GM18499 (cell line): ENCODE measurements at regions not wholly inside any gene's neighbourhood (a gene's known extent, or its start where the extent isn't known, plus 50 kb on each side); places are given as distances from the start of the nearest gene placed in this dataset.
"Not testable (repeated sequence)": the region's sequence is repeated elsewhere in the genome, so short reads cannot be mapped to it uniquely, and the experiment has no call there.

Source experiments
- ATAC-seq: cut with Tn5 transposase; IDR thresholded peaks from one replicate; pipeline ENCODE4 v1.9.1; 2021; ENCODE audit warnings: moderate number of reproducible peaks; ENCODE audit not compliant: insufficient read depth, unreplicated experiment

- not testable (repeated sequence) for ATAC-seq
Observed at GRCh38 chr7:65613644-65614289, 240.1 kb downstream of the ZNF92 start.

GRCh38 chr7:65616111-65616510 lies 242.5 kb downstream of the ZNF92 start:
- ATAC-seq, result not testable (repeated sequence)

DNA sequence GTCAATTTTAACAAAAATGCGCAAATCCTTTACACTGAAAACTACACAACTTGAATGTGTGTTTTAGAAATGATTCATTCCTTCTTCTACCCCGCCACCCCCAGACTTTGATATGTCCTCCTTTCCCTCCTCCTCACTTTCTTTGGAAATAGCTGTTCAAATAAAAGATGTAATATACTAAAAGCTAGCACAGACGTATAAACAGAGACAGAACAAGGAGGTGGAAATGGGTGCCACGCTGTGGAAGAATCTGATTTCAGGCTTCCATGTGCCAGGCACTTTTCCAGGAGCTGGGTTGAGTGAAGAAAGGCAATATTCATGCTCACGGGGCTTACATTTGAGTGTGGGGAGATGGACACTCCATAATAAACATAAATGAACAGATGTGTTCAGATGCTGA lies 246.6 kb downstream of the ZNF92 start:
- not testable (repeated sequence) for ATAC-seq

GRCh38 chr7:65621580-65622201 lies 248.0 kb downstream of the ZNF92 start:
- not testable (repeated sequence) for ATAC-seq

GRCh38 chr7:65631236-65631635 lies 241.6 kb upstream of the VKORC1L1 start:
- ATAC-seq, result not testable (repeated sequence)

DNA sequence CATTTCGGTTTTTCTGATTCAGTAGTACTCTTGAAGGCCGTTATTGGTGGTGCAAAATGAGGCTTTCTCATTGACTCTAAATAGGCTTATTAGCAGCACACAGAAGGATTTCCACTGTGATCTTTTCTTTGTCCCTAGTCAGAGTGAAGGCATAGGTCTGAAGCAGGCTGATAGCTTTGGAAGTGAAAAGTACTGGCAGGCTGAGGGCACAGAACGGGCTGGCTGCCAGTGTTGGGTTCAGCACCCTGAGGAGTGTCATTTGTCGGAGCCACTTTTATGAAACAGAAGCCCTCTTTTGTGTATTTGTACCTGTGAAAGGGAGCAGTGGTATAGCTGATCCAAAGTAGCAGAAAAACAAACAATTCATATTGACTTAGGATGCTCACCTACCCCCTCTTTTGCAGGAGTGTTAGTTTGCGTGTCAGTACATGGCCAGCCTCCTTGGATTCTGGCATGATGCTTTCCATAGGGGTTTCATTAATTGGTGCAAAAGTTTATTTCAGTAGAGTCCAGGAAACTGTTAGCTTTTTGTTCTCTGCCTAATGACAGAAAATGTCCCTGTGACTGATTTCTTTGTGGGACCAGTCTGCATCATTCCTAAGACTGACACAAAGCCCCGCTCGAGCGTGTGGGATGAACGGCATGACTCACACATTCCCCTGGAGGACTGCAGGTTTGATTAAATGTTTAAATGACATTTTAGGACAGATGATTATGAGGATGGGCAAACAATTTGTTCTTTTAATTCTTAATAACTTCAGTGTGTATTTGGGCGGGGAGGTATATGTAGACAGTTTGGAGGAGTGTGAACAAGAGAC lies 239.1 kb upstream of the VKORC1L1 start:
- not testable (repeated sequence) for ATAC-seq

GRCh38 chr7:65638918-65639317 lies 234.0 kb upstream of the VKORC1L1 start:
- not testable (repeated sequence) for ATAC-seq

- ATAC-seq, result not testable (repeated sequence)
Observed at GRCh38 chr7:65639717-65640116, 233.2 kb upstream of the VKORC1L1 start.

DNA sequence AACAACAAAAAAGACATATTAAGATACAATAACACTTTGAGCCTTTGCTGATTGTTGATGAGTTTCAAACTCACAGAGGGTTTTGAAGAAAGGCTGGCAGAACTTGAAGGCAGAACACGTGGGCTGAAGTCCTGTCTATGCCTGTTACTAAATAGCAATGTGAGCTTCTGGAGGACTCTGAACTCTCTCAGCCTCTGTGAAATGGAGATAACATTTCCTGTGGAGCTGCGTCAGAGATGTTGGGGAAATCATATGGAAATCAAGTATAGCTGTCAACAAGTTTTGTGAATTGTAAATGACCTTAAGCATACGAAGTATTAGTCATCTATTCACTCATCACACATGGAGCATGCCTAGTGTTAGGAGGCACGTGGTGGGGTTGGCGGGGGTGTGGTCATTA lies 229.4 kb upstream of the VKORC1L1 start:
- not testable (repeated sequence) for ATAC-seq

DNA sequence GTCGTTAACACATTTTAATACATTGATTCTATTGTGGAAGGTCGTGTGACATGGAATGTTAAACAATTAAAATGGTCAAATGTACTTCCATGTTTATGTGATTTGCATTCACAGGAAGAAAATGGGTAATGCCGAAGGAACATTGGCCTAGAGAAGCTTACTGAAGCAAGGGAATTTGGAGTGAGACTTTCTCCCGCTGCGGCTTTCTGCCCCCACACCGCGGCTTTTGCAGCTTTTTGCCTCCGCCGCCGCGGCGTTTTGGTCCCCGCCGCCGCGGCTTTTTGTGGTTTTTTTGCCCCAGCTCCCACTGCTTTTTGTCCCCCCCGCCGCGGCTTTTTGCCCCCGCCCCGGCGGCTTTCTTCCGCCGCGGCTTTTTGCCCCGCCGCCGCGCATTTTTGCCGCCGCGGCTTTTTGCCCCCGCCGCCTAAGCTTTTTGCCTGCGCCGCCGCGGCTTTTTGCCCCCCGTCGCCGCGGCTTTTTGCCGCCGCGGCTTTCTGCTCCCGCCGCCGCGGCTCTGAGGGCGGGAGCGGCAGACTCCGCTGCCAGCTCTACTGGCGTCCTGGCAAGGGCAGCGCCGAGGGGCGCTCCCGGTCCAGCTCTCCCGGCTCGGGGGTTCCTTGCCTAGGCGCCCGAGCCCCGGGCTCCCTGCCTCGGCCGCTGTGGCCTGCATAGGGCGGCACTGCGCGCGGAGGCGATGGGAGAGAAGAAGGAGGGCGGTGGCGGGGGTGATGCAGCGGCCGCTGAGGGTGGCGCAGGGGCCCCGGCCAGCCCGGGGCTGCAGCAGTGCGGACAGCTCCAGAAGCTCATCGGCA lies 225.5 kb upstream of the VKORC1L1 start:
- ATAC-seq, result not testable (repeated sequence)

GRCh38 chr7:65651174-65651573 lies 221.7 kb upstream of the VKORC1L1 start:
- not testable (repeated sequence) for ATAC-seq

DNA sequence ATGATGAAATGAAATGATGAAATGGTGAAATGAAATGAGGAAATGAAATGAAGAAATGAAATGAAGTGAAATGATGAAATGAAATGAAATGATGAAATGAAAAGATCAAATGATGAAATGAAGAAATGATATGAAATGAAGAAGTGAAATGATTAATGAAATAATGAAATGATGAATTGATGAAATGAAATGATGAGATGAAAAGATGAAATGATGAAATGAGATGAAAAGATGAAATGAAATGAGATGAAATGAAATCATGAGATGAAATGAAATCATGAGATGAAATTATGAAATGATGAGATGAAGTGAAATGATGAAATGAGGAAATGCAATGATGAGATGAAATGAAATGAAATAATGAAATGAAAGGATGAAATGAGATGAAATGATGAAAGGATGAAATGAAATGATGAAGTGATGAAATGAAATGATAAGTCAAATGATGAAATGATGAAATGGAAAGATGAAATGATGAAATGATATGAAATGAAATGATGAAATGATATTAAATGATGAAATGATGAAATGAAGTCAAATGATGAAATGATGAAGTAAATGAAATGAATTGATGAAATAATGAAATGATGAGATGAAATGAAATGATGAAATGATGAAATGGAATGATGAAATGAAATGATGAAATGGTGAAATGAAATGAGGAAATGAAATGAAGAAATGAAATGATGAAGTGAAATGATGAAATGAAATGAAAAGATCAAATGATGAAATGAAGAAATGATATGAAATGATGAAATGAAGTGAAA lies 220.9 kb upstream of the VKORC1L1 start:
- ATAC-seq, result not testable (repeated sequence)

GRCh38 chr7:65652669-65653068 lies 220.2 kb upstream of the VKORC1L1 start:
- ATAC-seq, result not testable (repeated sequence)

DNA sequence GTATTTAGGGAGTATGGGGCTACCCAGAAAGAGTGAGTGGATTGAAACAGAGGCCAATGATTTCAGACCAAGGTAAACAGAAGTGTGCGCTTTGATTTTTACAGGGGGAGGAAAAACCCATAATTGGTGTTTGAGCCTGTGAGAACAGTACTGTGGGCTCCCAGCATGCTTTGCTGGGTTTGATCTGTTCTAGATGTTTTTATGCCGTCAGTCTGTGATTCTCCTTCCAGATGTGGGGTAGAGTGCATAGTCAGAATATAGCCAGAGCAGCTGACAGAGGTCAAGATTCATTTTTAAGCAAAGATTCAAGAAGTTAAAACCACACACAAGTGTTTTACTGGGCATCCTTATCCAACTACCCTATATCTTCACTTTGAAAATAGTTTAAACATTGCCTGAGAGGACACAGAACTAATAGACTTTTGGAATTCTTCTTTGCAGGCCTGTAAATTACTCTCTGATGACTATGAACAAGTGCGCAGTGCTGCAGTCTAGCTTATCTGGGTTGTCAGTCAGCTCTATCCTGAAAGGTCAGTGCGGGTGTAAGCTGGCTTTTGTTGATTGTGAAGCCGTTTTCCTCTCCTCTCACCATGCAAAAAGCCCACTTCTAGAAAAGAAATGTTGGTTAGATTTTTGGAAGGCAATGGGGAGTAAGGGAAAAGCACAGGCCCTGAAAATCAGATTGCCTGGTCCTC lies 216.2 kb upstream of the VKORC1L1 start:
- not testable (repeated sequence) for ATAC-seq

GRCh38 chr7:65683362-65683761 lies 189.5 kb upstream of the VKORC1L1 start:
- ATAC-seq, result not testable (repeated sequence)

DNA sequence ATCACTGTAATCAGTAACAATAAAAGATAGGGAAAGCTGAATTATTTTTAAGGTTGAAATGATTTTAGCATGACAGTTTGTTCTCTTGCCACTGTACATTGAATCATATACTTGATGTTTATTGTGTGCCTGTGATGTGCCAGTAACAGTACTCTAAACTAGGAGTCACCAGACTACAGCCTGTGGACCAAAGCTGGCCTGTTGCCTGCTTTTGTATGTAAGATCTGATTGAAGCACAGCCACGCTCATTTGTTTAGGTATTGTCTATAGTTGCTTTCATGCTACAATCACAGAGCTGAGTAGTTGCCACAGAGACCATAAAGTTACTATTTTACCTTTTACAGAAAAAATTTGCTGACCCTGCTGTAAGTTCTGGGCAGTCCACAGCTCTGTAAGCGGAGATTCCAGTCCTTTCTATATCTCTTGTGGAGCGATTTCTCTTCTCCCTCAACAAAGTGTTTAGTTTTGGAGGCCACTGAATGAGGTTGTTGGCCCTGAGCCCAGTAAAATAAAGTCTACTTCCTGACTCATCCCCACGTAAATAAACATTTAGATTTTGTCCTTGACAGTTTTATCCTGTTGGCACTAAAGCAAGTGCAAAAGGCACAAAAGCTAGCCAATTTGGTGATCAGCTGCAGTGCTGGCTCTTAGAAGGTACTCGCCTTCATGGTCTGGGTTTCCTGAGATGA lies 173.7 kb upstream of the VKORC1L1 start:
- ATAC-seq, result not testable (repeated sequence)

- ATAC-seq, result not testable (repeated sequence)
Observed at GRCh38 chr7:65699715-65700356, 173.0 kb upstream of the VKORC1L1 start.
